RPMI8226 (cell line): ENCODE measurements at regions not wholly inside any gene's neighbourhood (a gene's known extent, or its start where the extent isn't known, plus 50 kb on each side); places are given as distances from the start of the nearest gene placed in this dataset.

Experiments used
- DNase-seq: peaks from one replicate; pipeline ENCODE4 v3.0.0-alpha.2; 2015

DNA sequence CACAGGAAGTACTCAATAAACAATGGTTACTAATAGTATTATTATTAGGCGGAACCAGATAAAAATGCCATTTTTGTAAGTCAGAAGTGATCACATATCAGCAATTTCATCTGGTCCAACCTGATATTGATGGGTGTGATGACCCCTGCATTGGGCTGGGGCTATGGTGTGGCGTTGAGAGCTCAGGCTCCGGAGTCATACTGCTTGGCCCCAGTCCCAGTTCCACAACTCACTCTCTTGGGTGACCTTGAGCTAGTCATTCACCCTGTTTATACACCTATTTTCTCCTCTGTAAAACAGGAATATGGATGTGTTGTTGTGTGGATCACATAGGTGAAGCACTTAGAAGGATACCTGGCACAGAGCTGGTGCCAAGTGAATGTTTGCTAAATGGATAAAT is 229.4 kb upstream of the POU3F1 start:
- DNase-seq = no peak

DNA sequence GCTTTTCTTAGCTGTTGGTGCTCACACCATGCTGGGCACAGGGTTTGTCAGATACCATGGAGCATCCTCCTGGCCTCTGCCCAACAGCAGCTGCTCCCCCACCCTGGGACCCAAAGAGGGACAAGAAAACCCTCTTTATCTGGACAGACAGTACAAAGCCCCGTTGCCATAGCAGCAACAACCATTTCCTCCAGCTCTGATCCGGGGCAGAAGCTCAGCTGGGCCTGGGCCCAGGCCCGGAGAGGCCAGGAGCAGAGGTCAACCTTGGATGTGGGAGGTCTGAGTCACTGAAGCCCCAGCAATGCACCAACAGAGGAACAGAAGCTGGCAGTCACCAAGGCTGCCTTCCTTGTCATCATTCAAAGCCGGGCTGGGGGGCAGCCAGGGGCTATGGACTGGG is 228.4 kb upstream of the POU3F1 start:
- no peak for DNase-seq

DNA sequence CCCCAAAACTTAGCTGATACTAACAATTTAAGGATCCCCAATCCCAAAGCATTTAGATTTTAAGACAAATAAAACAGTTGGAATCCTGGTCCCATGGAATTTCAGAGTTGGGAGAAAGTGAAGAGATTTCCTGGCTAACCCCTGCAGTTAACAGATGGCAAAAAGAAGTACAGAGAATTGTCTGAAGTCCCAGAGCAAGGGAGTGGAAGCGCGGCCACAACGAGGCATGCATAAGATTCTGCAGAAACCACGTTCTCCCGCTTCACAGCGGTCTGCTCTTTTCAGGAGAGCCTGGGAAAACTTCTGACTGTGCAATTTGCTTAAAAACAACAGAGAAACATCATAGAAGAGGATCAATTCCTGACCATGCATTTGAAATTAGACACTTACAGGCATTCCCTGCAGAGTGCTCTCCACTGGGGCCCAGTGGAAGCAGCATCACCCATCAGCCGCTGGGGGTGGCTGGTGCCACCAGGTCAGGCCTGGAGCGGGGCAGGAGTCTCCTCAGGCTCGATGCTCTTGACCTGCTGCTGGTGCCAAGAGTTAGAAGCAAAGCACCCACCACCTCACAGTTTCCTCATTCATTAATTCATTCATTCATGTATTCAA is 226.7 kb upstream of the POU3F1 start:
- DNase-seq = no peak

DNA sequence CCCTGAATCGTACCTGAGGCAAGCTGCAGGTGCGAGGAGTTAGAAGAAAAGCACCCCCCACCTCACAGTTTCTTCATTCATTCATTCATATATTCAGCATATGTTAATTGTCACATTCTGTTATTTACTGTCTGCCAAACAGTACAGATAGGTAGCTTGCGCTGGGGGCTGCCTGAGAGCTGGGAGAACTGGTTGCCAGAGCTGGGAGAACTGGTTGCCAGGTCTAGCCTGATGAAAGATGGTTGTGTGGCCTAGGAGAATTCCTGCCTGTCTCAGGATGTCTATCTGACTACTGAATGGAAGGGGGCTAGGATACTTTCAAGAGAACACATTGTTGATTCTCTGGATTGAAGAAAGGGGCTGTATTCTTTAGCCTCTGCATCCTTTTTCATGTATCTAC is 225.9 kb upstream of the POU3F1 start:
- DNase-seq = no peak

DNA sequence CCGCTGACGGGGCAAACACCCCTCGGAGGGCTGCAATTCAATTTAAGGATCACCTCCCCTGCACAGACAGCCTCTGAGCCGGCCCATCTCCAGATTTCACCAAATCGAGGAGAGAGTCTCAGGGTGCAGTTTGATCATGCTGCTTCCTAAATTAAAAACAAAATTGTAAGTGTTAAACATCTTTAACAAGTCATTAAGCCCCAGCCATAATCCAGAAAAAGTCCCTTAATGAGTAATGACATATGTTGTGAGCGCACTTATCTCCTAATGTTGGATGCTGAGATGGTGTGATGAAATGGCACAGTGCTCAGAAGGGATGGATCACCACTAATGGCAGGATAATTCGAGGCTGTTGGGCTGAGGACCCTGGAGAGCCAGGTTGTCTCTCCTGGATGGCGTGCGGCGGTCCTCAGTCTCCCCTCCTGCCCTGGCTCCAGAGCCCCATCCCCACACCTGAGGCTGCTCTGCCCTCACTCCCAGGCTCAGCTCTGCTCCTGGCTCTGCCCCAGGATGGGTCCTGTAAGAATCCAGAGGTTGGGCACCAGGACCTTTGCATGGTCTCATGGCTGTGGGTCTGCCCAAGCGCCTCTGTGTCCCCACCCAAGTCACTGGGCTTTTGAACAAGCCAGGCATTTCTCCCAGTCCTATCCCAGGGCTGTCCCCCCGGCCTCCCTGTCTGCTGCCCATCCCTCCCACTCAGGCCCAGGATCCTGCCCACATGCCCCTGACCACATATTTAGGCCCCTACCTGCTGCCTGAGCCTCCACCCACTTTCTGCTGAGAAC is 224.4 kb upstream of the POU3F1 start:
- DNase-seq = no peak

DNA sequence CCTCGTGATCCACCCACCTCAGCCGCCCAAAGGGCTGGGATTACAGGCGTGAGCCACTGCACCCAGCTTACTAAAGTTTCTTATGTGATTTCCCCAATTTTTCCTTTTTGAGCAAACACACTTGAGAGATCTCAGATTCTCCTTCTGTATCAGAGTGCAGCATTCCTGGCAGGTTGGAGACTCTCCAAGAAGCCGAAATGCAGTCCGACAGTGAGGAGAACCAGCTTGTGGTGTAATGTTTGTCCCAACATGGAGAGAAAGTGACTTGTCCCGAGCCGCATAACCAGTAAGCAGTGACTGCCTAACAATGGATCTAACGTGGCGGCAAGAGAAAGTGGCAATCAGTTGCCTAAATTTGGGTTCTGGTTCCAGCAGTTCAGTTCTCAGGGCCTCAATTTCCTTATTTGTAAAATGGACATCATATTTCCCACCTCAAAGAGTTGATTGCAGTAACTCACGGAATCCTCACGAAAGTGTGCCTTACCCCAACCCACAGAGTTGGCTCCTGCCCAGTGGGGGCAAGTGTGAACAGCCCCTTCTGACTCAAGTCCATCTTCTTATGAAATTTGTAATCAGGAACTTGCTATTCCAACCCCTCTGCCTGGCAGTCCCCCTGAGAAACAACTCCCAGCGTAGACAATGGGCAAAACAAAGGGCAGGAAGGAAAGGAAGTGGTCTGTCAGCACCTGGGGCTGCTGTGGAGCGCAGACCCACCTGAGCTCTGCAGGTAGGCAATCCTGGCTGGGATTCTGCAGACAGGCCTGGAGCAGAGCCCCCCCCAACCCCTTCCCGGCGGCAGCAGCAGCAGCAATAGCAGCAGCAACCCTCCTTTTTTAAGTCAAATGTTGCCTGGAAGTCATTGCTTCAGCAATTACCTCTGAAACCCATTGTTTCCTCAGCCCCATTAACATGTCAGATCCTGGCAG is 223.6 kb upstream of the POU3F1 start:
- DNase-seq = no peak

DNA sequence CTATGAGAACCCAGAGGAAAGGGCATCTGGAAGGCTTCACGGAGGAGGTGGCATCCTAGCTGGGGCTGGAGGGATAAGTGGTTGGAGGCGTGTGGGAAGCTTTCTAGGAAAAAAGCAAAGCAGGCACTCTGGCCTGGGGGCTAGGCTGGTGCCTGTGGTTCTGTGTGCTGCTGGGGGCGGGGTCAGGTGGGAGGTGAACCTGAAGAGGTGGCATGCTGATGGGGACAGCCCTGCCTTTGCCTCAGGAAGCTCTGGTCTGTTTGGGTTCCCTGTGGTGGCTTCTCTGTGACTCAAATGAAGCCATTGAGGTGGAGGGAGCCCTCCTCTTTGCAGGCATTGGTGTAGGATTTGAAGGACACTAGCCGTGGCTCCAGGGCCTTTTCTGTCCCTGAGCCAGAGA is 221.6 kb upstream of the POU3F1 start:
- no peak for DNase-seq

DNA sequence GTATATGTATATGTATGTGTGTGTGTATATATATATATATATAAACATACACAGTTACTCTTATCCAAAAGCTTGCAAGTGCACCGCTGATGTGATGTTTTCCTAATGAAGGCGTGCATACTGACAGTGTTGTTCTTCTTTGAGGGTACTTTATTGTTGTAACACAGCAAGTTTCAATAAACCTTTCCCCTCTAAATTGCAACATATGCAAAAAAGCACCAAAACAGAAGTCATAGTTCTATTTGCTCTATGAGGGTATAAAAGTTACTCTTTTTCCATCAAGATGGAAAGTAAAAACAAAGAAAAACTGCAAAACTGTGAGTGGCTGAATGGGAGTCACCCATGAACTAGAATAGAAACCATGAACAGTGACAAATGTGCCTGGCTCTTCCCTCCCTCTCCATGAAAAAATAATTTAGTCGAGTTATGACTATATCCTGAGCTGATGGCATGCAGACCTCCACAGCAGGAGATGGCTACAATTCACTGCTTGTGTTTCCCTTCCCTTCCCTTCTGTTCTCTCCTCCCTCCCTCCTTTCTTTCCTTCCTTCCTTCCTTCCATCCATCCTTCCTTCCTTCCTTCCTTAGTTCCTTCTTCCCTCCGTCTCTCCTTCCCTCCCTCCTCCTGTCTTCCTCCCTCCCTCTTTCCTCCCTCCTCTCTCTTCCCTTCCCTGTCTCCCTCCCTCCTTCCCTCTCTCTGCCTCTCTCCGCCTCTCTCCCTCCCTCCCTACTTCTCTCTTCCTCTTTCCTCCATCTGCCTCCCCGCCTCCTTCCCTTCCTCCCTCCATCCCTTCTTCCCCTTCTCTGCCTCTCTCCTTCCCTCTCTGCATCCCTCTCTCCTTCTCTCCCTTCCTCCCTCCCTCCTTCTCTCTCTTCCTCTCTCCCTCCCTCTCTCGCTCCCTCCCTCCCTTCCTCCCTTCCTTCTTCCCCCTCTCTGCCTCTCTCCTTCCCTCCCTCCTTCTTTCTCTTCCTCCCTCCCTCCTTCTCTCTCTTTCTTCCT is 220.7 kb upstream of the POU3F1 start:
- no peak for DNase-seq

DNA sequence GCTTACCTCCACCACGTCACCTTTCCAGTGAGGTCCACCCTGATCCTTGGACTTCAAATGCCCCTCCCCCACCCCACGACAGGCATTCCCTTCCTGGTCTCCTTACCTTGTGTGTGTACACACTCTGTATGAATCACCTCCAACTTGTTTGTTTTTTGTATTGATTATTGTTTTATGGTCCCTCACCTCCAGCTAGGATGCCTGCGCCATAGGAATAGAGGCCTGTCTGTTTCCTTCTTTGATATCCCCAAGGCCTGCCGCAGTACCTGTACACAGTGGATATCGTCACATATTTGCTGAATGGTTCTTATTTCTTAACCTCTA is 219.6 kb upstream of the POU3F1 start:
- no peak for DNase-seq

DNA sequence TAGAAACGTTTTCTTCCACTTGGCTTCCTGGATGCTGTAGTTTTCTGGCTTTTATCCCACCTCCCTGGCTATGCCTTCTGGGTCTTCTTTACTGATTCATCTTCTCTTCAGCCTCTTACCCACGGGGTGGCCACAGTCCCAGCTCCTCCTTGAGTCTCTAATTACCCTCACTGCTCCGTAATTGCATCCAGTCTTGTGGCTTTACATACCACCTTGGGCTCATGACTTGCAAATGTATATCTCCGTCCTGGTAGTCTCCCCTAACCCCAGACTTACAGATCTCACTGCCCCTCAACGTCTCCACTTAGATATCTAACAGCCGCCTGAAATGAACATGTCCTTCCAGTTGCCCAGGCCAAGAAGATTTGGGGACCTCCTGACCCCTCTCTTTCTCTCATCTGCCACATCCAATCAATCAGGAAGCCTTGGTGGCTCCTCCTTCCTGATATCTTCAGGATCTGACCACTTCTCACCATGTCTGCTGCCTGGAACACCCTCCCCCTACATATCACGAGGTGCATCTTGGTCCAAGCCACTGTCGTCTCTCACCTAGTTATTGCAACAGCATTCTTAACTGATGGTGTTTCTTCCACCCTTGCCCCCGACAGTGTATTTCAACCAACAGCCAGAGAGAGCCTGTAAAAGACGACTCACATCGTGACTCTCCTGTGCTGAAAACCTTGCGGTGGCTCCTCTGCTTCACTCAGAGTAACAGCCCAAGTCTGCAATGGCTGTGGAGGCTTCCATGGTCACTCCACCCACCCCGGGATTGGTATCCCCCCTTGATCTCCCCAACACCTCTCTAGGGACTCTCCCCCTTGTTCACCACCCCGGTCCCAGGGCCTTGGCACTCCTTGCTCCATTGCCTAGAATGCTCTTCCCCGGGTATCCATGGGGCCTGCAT is 219.0 kb upstream of the POU3F1 start:
- no peak for DNase-seq

DNA sequence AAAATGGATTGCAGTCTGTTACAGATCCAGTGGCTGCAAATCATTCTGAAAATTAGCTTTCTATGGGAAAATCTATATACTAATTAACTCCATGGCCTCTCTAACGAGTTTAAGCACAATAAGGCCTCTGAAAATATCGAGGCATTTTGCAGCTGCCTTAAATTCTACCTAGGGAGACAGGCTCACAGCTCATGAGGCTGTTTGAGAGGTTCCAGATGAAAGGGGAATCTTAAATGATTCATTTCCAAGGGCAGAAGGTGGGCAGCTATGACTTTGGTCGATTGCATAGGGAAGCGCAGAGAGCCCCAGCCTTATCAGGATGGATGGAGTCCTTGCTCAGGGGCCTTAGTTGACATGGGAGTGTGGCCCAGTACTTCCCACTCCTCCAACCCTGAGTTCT is 216.8 kb upstream of the POU3F1 start:
- DNase-seq = no peak

DNA sequence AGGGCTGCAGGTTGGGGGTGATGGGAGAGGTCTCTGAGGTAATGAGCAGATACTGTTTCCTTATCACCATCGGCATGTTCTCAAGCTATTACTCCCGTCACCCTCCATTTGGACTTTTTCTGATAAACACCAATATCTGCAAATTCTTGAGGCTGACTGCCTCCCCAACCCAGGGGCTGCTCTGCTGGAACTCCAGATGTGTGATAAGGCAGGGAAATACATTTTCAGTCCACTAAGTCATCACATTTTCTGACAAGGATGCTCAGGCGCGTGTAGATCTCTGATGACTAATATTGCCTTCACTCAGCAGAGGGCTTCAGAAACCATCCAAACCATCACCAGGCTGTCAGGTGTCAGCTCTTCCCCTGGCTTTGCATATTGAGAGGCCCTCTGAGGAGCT is 215.0 kb upstream of the POU3F1 start:
- DNase-seq = no peak

DNA sequence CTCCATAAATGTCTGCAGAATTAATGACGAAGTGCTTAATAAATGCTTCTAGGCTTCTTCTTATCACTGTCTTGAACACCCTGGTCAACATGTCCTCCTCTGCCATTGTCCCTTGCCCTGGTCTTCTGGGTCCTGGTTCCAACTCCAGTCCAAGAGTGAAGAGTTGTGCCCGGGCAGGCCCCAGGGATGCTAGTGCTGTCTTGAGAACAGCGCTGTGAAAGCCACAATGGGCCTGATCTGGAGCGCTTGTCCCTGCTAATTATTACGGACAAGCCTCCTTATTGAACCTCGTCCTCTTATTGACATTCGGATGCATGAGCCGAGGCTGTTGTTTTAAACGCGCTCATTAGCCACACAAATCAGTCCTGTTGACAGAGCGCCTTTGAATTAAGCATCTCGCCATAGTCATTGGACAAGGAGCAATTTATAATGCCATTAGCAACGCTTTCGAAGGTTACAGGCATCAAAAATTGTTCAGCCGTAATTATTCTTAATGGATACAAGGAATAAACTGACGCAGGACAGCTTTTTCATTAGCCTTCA is 211.6 kb upstream of the POU3F1 start:
- DNase-seq = no peak

DNA sequence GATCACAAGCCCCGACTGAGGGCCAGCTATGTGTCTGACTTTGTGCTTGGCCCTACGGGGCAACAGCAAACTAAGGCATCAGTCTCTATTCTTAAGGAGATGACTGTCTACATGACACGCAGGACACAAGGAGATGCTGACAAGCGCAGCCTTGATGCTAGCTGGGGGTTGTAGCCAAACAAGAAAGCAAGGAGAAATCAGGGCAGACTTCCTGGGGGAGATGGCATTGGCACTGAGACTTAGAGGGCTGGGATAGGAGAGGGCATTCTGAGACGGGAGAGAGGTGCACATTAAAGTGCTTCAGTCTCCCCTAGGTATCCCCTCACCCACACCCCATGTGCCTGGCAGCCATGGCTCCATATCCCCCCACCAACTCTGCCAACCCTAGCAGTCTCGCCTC is 210.8 kb upstream of the POU3F1 start:
- no peak for DNase-seq

DNA sequence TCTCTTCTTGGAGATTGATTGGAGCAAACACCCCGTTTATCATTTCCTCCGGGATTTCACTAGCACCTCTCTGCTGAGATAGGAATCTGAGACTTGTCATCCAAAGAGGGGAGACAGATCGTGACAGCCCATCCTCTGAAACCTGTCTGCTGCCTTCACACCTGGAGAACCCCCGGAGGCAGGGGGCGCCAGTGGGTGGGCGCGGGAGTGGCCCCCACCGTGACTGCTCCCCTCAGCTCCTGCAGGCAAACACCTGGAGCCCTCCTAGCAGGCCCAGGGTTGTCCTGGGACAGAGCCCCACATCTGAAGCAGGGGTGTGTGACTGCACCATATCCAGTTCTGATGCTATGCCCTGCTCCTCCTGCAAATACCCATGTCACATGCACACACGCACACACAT is 209.5 kb upstream of the POU3F1 start:
- no peak for DNase-seq

DNA sequence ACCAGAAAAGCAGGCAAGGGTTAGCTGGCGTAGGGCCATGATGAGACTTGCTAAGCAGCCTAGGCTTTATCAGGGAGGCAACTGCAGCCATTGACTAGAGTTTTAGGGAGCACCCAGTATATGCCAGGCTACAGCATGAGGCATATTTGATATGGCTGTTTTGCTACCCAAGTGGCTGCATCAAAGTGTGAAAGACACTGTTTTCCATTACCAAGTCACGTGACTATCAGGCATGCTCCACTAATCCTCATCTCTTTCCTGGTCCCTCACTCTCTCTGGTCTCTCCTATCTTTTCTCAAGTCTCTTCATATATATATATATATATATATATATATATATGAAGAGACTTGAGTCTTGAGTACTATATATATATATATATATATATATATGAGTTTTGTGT is 206.7 kb upstream of the POU3F1 start:
- DNase-seq = no peak

DNA sequence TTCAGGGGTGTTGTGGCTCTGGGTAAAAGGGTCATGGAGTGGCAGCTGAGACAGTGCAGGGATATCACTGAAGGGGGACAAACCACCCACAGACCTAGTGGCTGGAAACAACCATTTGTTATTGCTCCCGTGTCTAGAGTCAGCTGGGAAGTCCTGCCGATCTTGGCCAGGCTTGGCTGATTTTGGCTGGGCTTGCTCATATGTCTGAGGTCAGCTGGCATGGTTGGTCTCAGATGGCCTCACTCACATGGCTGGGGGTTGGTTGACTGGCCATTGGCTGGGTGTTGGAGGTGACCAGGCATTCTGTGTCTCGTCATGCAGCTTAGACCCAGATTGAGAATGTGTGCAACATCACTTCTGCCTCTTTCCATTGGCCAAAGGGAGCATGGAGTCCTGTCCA is 203.8 kb upstream of the POU3F1 start:
- DNase-seq = no peak

DNA sequence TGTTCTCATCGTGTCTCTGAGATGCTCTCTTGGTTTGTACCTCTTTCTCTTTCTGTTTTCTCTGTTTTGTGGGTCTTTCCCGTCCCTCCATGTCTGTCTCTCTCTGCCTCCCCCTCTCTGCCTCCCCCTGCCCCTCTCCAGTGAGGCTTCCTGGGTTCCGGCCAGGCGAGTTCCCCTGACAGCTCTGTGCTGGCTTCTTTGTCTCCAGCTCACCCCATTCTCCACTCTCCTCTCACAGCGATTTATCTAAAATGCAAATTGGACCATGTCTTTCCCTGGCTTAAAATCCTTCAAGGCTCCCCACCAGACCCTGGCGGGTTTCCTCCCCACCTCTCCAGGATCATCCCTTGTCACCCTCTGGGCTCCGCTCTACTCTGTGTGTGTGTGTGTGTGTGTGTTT is 202.4 kb upstream of the POU3F1 start:
- DNase-seq = no peak

DNA sequence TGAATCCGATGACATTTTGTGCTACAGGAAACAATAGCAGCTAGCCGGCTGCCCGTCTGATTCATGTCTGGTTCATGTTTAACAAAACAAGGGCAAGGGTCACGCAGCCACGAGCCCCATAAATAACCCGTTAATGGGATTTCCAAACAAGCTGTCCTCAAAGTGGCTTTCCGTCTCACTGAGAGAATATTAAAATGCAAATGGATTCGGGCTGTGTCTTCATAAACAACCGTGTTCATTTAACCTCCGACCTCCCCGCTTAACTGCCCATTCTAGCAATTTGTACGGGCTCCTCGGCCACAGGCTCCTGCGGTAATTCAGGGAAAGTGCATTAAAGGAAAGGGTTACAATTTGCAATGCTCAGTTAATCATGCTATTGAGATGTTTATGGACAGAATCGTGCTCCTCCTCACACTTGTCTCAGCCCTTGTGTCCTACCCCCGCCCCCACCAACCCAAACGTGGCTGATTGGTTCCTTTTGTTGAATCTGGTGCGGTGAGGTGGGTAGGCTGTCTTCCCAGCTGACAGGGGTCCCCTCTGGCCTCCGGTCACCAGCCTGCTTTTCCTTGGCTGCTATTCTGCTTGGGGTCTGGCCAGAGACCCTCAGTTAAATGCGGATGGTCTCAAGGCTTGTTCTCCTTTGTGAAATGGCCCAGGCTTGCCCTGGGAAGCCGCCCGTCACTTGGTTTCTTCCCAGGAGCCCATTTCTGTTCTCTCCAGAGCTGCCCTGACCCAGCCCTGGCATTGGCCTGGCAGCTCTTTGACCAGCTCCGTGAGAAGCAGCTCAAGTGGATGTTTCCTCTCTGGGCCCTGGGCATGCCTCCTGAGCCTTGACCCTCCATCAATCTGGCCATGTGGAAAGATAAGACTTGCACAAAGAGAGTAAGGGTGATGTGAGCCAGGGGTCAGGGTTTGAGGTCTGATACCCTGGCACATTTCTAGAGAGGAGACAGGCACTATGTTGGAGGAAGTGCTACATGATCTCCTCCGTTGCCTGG is 200.7 kb upstream of the POU3F1 start:
- no peak for DNase-seq

DNA sequence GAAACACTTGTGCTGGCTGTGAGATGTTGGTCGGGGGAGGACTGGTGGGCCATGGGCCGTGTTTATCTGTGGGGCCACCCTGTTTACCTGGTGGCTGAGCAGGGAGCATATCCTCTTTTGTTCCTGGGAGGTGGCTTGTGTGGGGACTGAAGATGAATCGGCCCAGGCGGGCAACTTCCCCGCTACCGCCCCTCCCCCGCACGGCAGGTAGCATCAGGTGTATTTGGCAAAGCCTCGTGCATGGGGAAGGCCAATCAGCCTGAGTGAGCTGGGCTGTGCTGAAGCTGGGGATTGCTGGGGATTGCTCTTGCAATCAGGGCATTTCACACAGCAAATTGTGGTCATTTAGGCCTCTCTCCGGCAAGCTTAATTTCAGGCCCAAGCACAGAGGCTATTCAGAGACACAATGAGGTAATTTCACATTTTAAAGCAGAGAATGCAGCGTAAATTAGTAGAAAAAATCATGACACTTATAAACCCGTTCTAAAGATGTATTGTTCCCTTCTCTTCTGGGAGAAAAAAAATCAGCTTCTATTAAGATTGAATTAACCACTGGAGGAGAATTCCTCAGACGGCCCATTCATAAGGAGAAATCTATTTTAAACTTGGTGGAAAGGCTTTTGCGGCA is 197.7 kb upstream of the POU3F1 start:
- DNase-seq = no peak
